Tibial nerve (tissue), 4 donors: ENCODE measurements at regions not wholly inside any gene's neighbourhood (a gene's known extent, or its start where the extent isn't known, plus 50 kb on each side); places are given as distances from the start of the nearest gene placed in this dataset.

Source experiments
- DNase-seq, 2 donors: peaks; one replicate each; pipeline ENCODE4 v3.0.0-alpha.2; 2019; ENCODE audit warnings: low spot score in 2 of 2
- H3K27ac ChIP-seq, 4 donors: fragments of 200-600 bp; sonication (generic) in 3 of 4; one replicate each; pipeline ENCODE4 v1.5.1; 2017 to 2019; ENCODE audit warnings: mild to moderate bottlenecking in 1 of 4
- H3K27me3 ChIP-seq, 2 donors: fragments of 200-600 bp; sonication (generic) in 1 of 2; one replicate each; pipeline versions ENCODE4 v1.5.1 to v1.6.0; 2017 to 2019
- H3K36me3 ChIP-seq, 3 donors: fragments of 200-600 bp; sonication (generic); one replicate each; pipeline ENCODE4 v1.5.1; 2018 to 2019
- H3K4me1 ChIP-seq, 4 donors: fragments of 200-600 bp; sonication (generic) in 3 of 4; one replicate each; pipeline ENCODE4 v1.5.1; 2017 to 2019
- H3K4me3 ChIP-seq, 4 donors: fragments of 200-600 bp; sonication (generic) in 3 of 4; one replicate each; pipeline ENCODE4 v1.5.1; 2017 to 2019; ENCODE audit warnings: mild to moderate bottlenecking in 1 of 4, moderate library complexity in 1 of 4
- H3K9me3 ChIP-seq, 4 donors: fragments of 200-600 bp; sonication (generic) in 3 of 4; one replicate each; pipeline ENCODE4 v1.5.1; 2017 to 2019
- CTCF ChIP-seq, 5 experiments: fragments of 200-600 bp in 3 of 5; fragments of 450-650 bp in 2 of 5; sonication (generic) in 3 of 5; IDR thresholded peaks; one replicate each; pipeline ENCODE4 v1.5.1; 2016 to 2019; ENCODE audit warnings: antibody characterized with exemption in 5 of 5, mild to moderate bottlenecking in 3 of 5, moderate library complexity in 2 of 5
- EP300 ChIP-seq, 2 donors: sonication (generic); formaldehyde crosslinking; IDR thresholded peaks; one replicate each; pipeline ENCODE4 v1.6.1; 2017; ENCODE audit warnings: antibody characterized with exemption in 2 of 2, mild to moderate bottlenecking in 1 of 2
- POLR2A ChIP-seq, 2 donors: fragments of 450-650 bp; IDR thresholded peaks; one replicate each; pipeline ENCODE4 v1.6.1; 2017; ENCODE audit warnings: antibody characterized with exemption in 2 of 2, mild to moderate bottlenecking in 2 of 2, moderate library complexity in 2 of 2
- whole genome bisulfite sequencing, 2 donors: methylation state at CpG; one replicate each; pipeline ENCODE4 v1.1.5; 2018; 5-methylcytosine and 5-hydroxymethylcytosine counted together

DNA sequence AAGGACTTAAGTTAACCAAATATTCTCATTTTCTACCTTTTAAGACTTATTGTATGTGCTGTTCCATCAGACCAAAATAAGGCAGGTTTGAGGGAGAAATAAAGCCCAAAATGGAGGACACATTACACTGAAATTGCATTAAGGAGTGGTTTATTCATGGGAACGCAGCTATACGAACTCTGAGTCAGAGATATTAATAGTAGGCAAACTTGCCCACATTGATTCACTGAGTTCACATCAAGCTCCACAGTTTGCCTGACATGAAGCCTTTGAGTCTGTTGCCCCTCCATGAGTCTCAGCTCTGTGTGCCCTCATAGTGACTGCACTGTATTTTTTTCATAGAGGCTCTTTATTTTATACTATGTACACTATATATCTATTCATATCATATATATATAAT lies 135.0 kb upstream of the SNX2 start:
- no peak overlapping the region for H3K4me3 ChIP-seq
- DNase-seq, result no peak
- H3K27me3 ChIP-seq, result no peaks in the 10 kb centered on the region
- H3K4me1 ChIP-seq, result no peaks in the 10 kb centered on the region
- TF ChIP-seq CTCF (IDR thresholded peaks at IDR 0.05), result no peak
- no peak for TF ChIP-seq EP300 (IDR thresholded peaks at IDR 0.05)
- no peak for TF ChIP-seq POLR2A (IDR thresholded peaks at IDR 0.05)
- H3K27ac ChIP-seq, result no peak overlapping the region
- WGBS, 2 donors, result 62 to 64% methylated on average over 2 of the region's 2 CpGs
- H3K9me3 ChIP-seq, result peaks cover 0 to 7% (median 0%) of the 10 kb centered on the region in 4 donors
- no peaks in the 10 kb centered on the region for H3K36me3 ChIP-seq

DNA sequence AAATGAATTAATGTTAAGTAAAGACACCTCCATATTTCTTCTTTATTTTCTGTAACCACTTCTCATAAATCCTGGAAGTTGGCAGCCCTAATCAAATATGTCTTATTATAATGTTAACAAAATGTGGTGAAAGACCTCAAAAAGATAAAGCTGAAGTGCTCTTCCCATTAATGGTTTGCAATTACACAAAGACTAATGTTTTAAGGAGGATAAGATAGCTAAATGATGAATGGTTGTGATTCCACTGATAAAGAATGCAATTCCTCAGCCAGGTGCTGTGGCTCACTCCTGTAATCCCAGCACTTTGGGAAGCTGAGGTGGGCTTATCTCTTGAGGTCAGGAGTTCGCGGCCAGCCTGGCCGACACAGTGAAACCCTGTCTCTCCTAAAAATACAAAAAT lies 125.8 kb upstream of the SNX2 start:
- no peak for DNase-seq
- no peak overlapping the region for H3K27ac ChIP-seq

GRCh38 chr5:122653087-122654017 lies 121.5 kb upstream of the SNX2 start:
- no peaks in the 10 kb centered on the region for H3K9me3 ChIP-seq
- H3K4me3 ChIP-seq, result no peak overlapping the region
- H3K27ac ChIP-seq, result no peak overlapping the region
- no peaks in the 10 kb centered on the region for H3K36me3 ChIP-seq
- no peak for DNase-seq
- peaks cover 0 to 11% (median 0%) of the 10 kb centered on the region in 4 donors for H3K4me1 ChIP-seq
- WGBS, 2 donors, result 44 to 55% methylated on average over 3 of the region's 3 CpGs
- no peaks in the 10 kb centered on the region for H3K27me3 ChIP-seq
- TF ChIP-seq POLR2A (IDR thresholded peaks at IDR 0.05) (no peak), CTCF (IDR thresholded peaks at IDR 0.05) (no peak), EP300 (IDR thresholded peaks at IDR 0.05) (no peak)

More for the DNA sequence above, 125.8 kb upstream of the SNX2 start:
- TF ChIP-seq CTCF (IDR thresholded peaks at IDR 0.05) (no peak), EP300 (IDR thresholded peaks at IDR 0.05) (no peak), POLR2A (IDR thresholded peaks at IDR 0.05) (no peak)
- H3K4me3 ChIP-seq, result no peak overlapping the region
- H3K27me3 ChIP-seq, result no peaks in the 10 kb centered on the region
- H3K4me1 ChIP-seq, result peaks cover 0 to 3% (median 0%) of the 10 kb centered on the region in 4 donors
- H3K36me3 ChIP-seq, result no peaks in the 10 kb centered on the region
- H3K9me3 ChIP-seq, result no peaks in the 10 kb centered on the region
- 88 to 90% methylated on average over 3 of the region's 3 CpGs for WGBS, 2 donors

- no peak overlapping the region for H3K27ac ChIP-seq
- H3K4me3 ChIP-seq, result no peak overlapping the region
- H3K27me3 ChIP-seq, result no peaks in the 10 kb centered on the region
- no peaks in the 10 kb centered on the region for H3K36me3 ChIP-seq
- 43 to 49% methylated on average over 4 of the region's 4 CpGs for WGBS, 2 donors
- peaks cover 0 to 11% (median 0%) of the 10 kb centered on the region in 4 donors for H3K4me1 ChIP-seq
- H3K9me3 ChIP-seq, result no peaks in the 10 kb centered on the region
- no peak for DNase-seq
- no peak for TF ChIP-seq CTCF (IDR thresholded peaks at IDR 0.05)
- no peak for TF ChIP-seq EP300 (IDR thresholded peaks at IDR 0.05)
- TF ChIP-seq POLR2A (IDR thresholded peaks at IDR 0.05), result no peak
These were observed 118.7 kb upstream of the SNX2 start for GRCh38 chr5:122656160-122656559.

- TF ChIP-seq EP300 (IDR thresholded peaks at IDR 0.05) (no peak), POLR2A (IDR thresholded peaks at IDR 0.05) (no peak), CTCF (IDR thresholded peaks at IDR 0.05) (no peak)
- Histone ChIP-seq H3K27me3 (no peaks in the 10 kb centered on the region), H3K27ac (no peak overlapping the region), H3K9me3 (no peaks in the 10 kb centered on the region), H3K4me3 (no peak overlapping the region), H3K36me3 (no peaks in the 10 kb centered on the region), H3K4me1 (peaks cover 0 to 11% (median 0%) of the 10 kb centered on the region in 4 donors)
- DNase-seq, result no peak
- 83 to 89% methylated on average over 1 of the region's 1 CpG for WGBS, 2 donors
These were observed 118.3 kb upstream of the SNX2 start for GRCh38 chr5:122656577-122656976.
